AG09319 (cell line): ENCODE measurements at regions not wholly inside any gene's neighbourhood (a gene's known extent, or its start where the extent isn't known, plus 50 kb on each side); places are given as distances from the start of the nearest gene placed in this dataset.

ENCODE experiments used
- DNase-seq: peaks from one replicate; pipeline ENCODE4 v3.0.0-alpha.2; 2010; ENCODE audit warnings: low read depth; ENCODE audit errors: extremely low read depth
- CTCF ChIP-seq: IDR thresholded peaks from 2 replicates; pipeline ENCODE4 v1.5.1; 2011; ENCODE audit warnings: low read depth, mild to moderate bottlenecking, inconsistent platforms, low read length, moderate library complexity

GRCh38 chr2:240204431-240205276 is 64.2 kb upstream of the OTOS start:
- no peak for DNase-seq
- no peak for TF ChIP-seq CTCF

GRCh38 chr2:240205348-240205747 is 64.9 kb upstream of the OTOS start:
- TF ChIP-seq CTCF: no peak
- no peak for DNase-seq

- DNase-seq: no peak
- no peak for TF ChIP-seq CTCF
These were observed 65.3 kb upstream of the OTOS start for GRCh38 chr2:240205772-240206171.

GRCh38 chr2:240206630-240207029 is 66.2 kb upstream of the OTOS start:
- TF ChIP-seq CTCF: no peak
- DNase-seq: no peak

GRCh38 chr2:240207661-240208060 is 67.2 kb upstream of the OTOS start:
- no peak for TF ChIP-seq CTCF
- no peak for DNase-seq

GRCh38 chr2:240208096-240208495 is 67.6 kb upstream of the OTOS start:
- DNase-seq: no peak
- no peak for TF ChIP-seq CTCF

- DNase-seq: no peak
- TF ChIP-seq CTCF: no peak
These were observed 68.3 kb upstream of the OTOS start for GRCh38 chr2:240208631-240209211.
